Chondrocyte (in vitro differentiated cells): ENCODE measurements at regions not wholly inside any gene's neighbourhood (a gene's known extent, or its start where the extent isn't known, plus 50 kb on each side); places are given as distances from the start of the nearest gene placed in this dataset.
A peak's percentile ranks its signal among the peaks of the same experiment; 100 is the strongest.

Source experiments
- DNase-seq: peaks from one replicate; pipeline ENCODE4 v3.0.0; 2021; ENCODE audit warnings: mixed read lengths, low spot score
- H3K27ac Mint-ChIP-seq: one replicate; pipeline ENCODE4 v1.8.0; 2021; ENCODE audit warnings: mild to moderate bottlenecking, moderate library complexity, mixed read lengths; ENCODE audit not compliant: unreplicated experiment
- H3K27me3 Mint-ChIP-seq: 2 replicates; pipeline ENCODE4 v1.8.0; 2021; ENCODE audit warnings: low read depth, mixed read lengths
- H3K36me3 Mint-ChIP-seq: 2 replicates; pipeline ENCODE4 v1.8.0; 2021; ENCODE audit warnings: low read depth, mixed read lengths
- H3K4me1 Mint-ChIP-seq: 2 replicates; pipeline ENCODE4 v1.8.0; 2021; ENCODE audit warnings: low read depth, mild to moderate bottlenecking, mixed read lengths
- H3K4me3 Mint-ChIP-seq: one replicate; pipeline ENCODE4 v1.8.0; 2021; ENCODE audit warnings: mild to moderate bottlenecking, moderate library complexity, mixed read lengths; ENCODE audit not compliant: unreplicated experiment
- H3K9me3 Mint-ChIP-seq: 2 replicates; pipeline ENCODE4 v1.8.0; 2021; ENCODE audit warnings: low read depth, mixed read lengths
- TF ChIP-seq, protein P1 (sequence below): fragments of 200-600 bp; sonication (generic); IDR thresholded peaks from 2 replicates; pipeline ENCODE4 v1.5.0; 2021; ENCODE audit warnings: antibody characterized with exemption, mild to moderate bottlenecking, moderate library complexity

- no peaks in the 10 kb centered on the region for H3K4me1 Mint-ChIP-seq
- H3K9me3 Mint-ChIP-seq, result no peaks in the 10 kb centered on the region
- H3K27me3 Mint-ChIP-seq, result peaks cover 2% of the 10 kb centered on the region
- TF ChIP-seq, protein P1, sequence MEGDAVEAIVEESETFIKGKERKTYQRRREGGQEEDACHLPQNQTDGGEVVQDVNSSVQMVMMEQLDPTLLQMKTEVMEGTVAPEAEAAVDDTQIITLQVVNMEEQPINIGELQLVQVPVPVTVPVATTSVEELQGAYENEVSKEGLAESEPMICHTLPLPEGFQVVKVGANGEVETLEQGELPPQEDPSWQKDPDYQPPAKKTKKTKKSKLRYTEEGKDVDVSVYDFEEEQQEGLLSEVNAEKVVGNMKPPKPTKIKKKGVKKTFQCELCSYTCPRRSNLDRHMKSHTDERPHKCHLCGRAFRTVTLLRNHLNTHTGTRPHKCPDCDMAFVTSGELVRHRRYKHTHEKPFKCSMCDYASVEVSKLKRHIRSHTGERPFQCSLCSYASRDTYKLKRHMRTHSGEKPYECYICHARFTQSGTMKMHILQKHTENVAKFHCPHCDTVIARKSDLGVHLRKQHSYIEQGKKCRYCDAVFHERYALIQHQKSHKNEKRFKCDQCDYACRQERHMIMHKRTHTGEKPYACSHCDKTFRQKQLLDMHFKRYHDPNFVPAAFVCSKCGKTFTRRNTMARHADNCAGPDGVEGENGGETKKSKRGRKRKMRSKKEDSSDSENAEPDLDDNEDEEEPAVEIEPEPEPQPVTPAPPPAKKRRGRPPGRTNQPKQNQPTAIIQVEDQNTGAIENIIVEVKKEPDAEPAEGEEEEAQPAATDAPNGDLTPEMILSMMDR, result peak; percentile 60
- no peak overlapping the region for H3K4me3 Mint-ChIP-seq
- DNase-seq, result no peak
- no peaks in the 10 kb centered on the region for H3K36me3 Mint-ChIP-seq
- H3K27ac Mint-ChIP-seq, result no peak overlapping the region
Measured at GRCh38 chr5:113682497-113683136, 169.1 kb downstream of the YTHDC2 start.

DNA sequence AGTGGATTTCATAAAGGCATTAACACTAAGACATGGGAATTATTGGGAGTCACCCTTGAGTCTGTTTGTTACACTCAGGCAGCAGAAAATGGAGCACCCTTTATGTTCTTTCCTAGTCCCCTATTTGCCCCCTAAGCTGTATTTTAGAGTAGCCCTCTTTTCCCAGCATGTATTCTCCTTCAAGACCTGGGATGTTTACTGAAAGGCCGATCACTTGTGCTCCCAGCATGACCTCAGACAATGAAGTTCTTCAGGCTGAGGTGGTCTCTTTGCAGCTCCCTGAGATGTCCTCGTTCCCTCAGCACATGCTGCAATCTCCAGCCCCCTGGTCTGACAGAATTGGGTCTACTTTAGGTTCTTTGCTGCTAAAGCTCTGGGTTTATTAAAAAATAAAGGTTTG lies 169.7 kb downstream of the YTHDC2 start:
- TF ChIP-seq, protein P1, result no peak
- H3K9me3 Mint-ChIP-seq, result no peaks in the 10 kb centered on the region
- no peaks in the 10 kb centered on the region for H3K4me1 Mint-ChIP-seq
- H3K27me3 Mint-ChIP-seq, result peaks cover 2% of the 10 kb centered on the region
- H3K4me3 Mint-ChIP-seq, result no peak overlapping the region
- no peak for DNase-seq
- H3K27ac Mint-ChIP-seq, result no peak overlapping the region
- no peaks in the 10 kb centered on the region for H3K36me3 Mint-ChIP-seq

DNA sequence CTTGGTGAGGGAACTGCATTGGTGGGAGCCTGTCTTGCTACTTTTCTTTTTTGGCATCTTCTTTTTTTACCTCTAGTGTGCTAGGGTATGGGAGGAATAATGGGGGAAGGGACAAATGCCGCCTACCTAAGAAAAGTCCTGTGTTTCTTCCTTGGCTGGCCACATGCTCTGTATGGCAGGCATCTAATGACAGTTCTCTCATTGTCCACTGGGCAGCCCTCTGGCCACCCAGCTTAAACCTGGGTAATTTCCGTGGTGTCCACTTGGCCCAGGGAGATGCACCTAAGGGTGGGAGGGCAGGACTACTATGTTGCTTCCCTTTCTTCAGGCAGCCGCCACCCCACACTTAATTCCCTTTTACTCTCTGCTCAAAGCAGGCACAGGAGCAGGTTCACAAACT lies 173.1 kb downstream of the YTHDC2 start:
- TF ChIP-seq, protein P1, result no peak
- Mint-ChIP-seq H3K36me3 (no peaks in the 10 kb centered on the region), H3K9me3 (no peaks in the 10 kb centered on the region), H3K4me1 (peaks cover 3% of the 10 kb centered on the region), H3K4me3 (no peak overlapping the region), H3K27ac (no peak overlapping the region), H3K27me3 (peaks cover 2% of the 10 kb centered on the region)
- DNase-seq, result no peak

DNA sequence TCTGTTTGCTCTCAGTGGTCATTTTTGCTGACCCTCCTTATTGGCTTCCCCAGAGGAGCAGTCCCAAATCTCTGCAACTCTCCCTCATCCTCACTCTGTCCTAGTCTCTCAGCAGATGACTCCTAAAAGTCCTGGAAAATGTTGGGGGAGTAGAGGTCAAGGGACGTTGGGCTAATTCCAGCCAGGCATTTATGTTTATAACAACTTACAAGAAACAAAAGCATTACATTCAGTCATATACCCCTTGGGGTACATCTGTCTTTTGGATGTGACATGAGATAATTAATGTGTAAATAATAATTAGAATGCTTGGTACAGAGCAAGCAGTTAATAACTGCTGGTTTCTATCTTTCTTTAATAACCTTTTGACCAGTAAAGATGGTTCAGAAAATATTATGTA lies 176.2 kb downstream of the YTHDC2 start:
- Mint-ChIP-seq H3K4me3 (no peak overlapping the region), H3K27me3 (peaks cover 5% of the 10 kb centered on the region), H3K36me3 (no peaks in the 10 kb centered on the region), H3K4me1 (peaks cover 30% of the 10 kb centered on the region), H3K27ac (no peak overlapping the region), H3K9me3 (no peaks in the 10 kb centered on the region)
- DNase-seq, result no peak
- TF ChIP-seq, protein P1, result no peak

DNA sequence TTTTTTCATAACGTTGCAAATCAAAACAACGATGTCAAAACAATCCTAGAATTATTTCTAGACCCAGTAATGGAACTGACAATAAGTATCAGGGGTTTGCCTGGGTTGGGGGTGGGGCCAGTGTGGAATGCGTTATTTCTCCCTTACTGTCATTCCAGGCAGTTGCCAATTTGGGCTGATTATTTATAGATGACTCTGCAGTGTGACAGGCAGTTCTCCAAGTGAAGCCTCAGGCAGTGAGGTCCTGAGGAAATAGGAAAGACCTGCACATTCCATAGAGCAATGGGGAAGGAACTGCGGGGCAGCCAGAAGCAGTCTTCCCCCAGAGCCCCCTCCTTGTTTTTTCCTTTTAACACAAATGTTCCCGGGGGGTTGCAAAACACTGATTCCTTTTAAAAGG lies 179.0 kb downstream of the YTHDC2 start:
- Mint-ChIP-seq H3K4me1 (peaks cover 36% of the 10 kb centered on the region), H3K4me3 (no peak overlapping the region), H3K36me3 (no peaks in the 10 kb centered on the region), H3K27ac (no peak overlapping the region), H3K27me3 (peaks cover 5% of the 10 kb centered on the region), H3K9me3 (no peaks in the 10 kb centered on the region)
- no peak for DNase-seq
- TF ChIP-seq, protein P1, result no peak
